Nephron progenitor cell (in vitro differentiated cells): ENCODE measurements at regions not wholly inside any gene's neighbourhood (a gene's known extent, or its start where the extent isn't known, plus 50 kb on each side); places are given as distances from the start of the nearest gene placed in this dataset.

ENCODE experiments used
- DNase-seq: peaks from one replicate; pipeline ENCODE4 v3.0.0; 2021
- H3K27ac Mint-ChIP-seq: 2 replicates; pipeline ENCODE4 v1.8.0; 2021; ENCODE audit warnings: mild to moderate bottlenecking, moderate library complexity, mixed read lengths
- H3K27me3 Mint-ChIP-seq: 2 replicates; pipeline ENCODE4 v1.8.0; 2021; ENCODE audit warnings: mild to moderate bottlenecking, low read depth, mixed read lengths; ENCODE audit not compliant: poor library complexity
- H3K36me3 Mint-ChIP-seq: 2 replicates; pipeline ENCODE4 v1.8.0; 2021; ENCODE audit warnings: low read depth, mixed read lengths
- H3K4me1 Mint-ChIP-seq: 2 replicates; pipeline ENCODE4 v1.8.0; 2021; ENCODE audit warnings: mixed read lengths
- H3K4me3 Mint-ChIP-seq: 2 replicates; pipeline ENCODE4 v1.8.0; 2021; ENCODE audit warnings: mild to moderate bottlenecking, moderate library complexity, mixed read lengths
- H3K9me3 Mint-ChIP-seq: 2 replicates; pipeline ENCODE4 v1.8.0; 2021; ENCODE audit warnings: mild to moderate bottlenecking, moderate library complexity, mixed read lengths
- CTCF ChIP-seq: fragments of 200-600 bp; sonication (generic); IDR thresholded peaks from 2 replicates; pipeline ENCODE4 v1.5.0; 2021; ENCODE audit warnings: antibody characterized with exemption

- Mint-ChIP-seq H3K4me3 (no peak overlapping the region), H3K36me3 (peaks cover 29% of the 10 kb centered on the region), H3K27ac (peak overlapping the region; percentile 26), H3K9me3 (peaks cover 5% of the 10 kb centered on the region), H3K27me3 (no peaks in the 10 kb centered on the region), H3K4me1 (no peaks in the 10 kb centered on the region)
- DNase-seq = no peak
- no peak for TF ChIP-seq CTCF
Measured at GRCh38 chr14:34931206-34931605, 51.6 kb upstream of the SRP54 start.

- TF ChIP-seq CTCF = no peak
- H3K4me3 Mint-ChIP-seq = no peak overlapping the region
Measured at GRCh38 chr14:34930591-34931091, 52.2 kb upstream of the SRP54 start.

GRCh38 chr14:34926552-34926951 is 51.4 kb upstream of the BAZ1A start:
- Mint-ChIP-seq H3K4me3 (no peak overlapping the region), H3K27me3 (no peaks in the 10 kb centered on the region), H3K9me3 (peaks cover 18% of the 10 kb centered on the region), H3K36me3 (peaks cover 31% of the 10 kb centered on the region), H3K4me1 (no peaks in the 10 kb centered on the region), H3K27ac (no peak overlapping the region)
- DNase-seq = no peak
- TF ChIP-seq CTCF = no peak

More at GRCh38 chr14:34930591-34931091, 52.2 kb upstream of the SRP54 start:
- Mint-ChIP-seq H3K4me1 (no peaks in the 10 kb centered on the region), H3K27me3 (no peaks in the 10 kb centered on the region), H3K36me3 (peaks cover 28% of the 10 kb centered on the region), H3K27ac (no peak overlapping the region), H3K9me3 (peaks cover 5% of the 10 kb centered on the region)
- DNase-seq = no peak
